ENCODE measurements at regions not wholly inside any gene's neighbourhood (a gene's known extent, or its start where the extent isn't known, plus 50 kb on each side); places are given as distances from the start of the nearest gene placed in this dataset.
A peak's percentile ranks its signal among the peaks of the same experiment; 100 is the strongest.

GRCh38 chr15:69744391-69745162 lies 292.0 kb downstream of the RPLP1 start:
- intact Hi-C loops (cut with micrococcal nuclease), result no loop called here
- Mint-ChIP-seq H3K27ac (no peak overlapping the region), H3K27me3 (peaks cover 16% of the 10 kb centered on the region), H3K9me3 (peaks cover 7% of the 10 kb centered on the region), H3K4me1 (ENCODE audit: low read depth) (peaks cover 28% of the 10 kb centered on the region), H3K4me3 (no peak overlapping the region), H3K36me3 (ENCODE audit: low read depth) (no peaks in the 10 kb centered on the region)

GRCh38 chr15:69747193-69747592 lies 294.6 kb downstream of the RPLP1 start:
- peaks cover 26% of the 10 kb centered on the region for H3K4me1 Mint-ChIP-seq (ENCODE audit: low read depth)

GRCh38 chr15:69748131-69748530 lies 295.5 kb downstream of the RPLP1 start:
- no peak overlapping the region for H3K4me3 Mint-ChIP-seq
- peaks cover 26% of the 10 kb centered on the region for H3K4me1 Mint-ChIP-seq (ENCODE audit: low read depth)
- H3K36me3 Mint-ChIP-seq (ENCODE audit: low read depth), result peaks cover 5% of the 10 kb centered on the region
- intact Hi-C loops (cut with micrococcal nuclease), result no loop called here
- peaks cover 12% of the 10 kb centered on the region for H3K27me3 Mint-ChIP-seq
- H3K9me3 Mint-ChIP-seq, result peaks cover 6% of the 10 kb centered on the region
- H3K27ac Mint-ChIP-seq, result no peak overlapping the region

More at GRCh38 chr15:69747193-69747592, 294.6 kb downstream of the RPLP1 start:
- Mint-ChIP-seq H3K27me3 (peaks cover 15% of the 10 kb centered on the region), H3K27ac (no peak overlapping the region), H3K9me3 (no peaks in the 10 kb centered on the region), H3K4me3 (no peak overlapping the region), H3K36me3 (ENCODE audit: low read depth) (no peaks in the 10 kb centered on the region)
- intact Hi-C loops (cut with micrococcal nuclease), result no loop called here

DNA sequence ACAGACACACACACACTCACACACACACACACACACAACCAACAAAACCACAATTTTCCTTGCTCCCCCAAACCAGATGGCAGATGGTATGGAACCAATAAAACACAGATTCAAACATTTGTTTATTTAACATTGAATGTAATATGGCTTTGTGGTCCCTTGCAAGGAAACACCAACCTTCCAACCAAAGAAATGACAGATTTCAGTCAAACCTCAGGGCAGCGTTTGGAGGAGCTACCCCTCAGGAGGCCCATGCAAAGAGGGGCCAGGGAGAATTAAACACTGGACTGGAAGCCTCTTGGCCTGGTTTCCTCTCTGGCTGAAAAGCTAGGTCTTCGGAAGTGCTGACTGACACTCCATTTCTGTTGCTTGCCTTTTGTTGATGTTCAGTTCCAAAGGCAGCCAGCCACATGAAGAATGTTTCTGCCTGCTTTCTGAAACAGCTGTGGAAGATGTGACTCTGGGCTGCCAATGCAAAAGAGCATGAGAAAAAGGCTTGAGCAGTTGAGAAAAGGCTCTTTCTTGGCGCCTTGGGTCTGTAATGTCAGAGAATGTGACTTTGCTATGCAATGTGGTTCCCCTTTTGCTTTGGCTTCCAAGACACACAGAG lies 296.1 kb downstream of the RPLP1 start:
- Mint-ChIP-seq H3K36me3 (ENCODE audit: low read depth) (peaks cover 7% of the 10 kb centered on the region), H3K4me3 (no peak overlapping the region), H3K27me3 (peaks cover 6% of the 10 kb centered on the region), H3K4me1 (ENCODE audit: low read depth) (peaks cover 29% of the 10 kb centered on the region), H3K27ac (no peak overlapping the region), H3K9me3 (peaks cover 11% of the 10 kb centered on the region)
- intact Hi-C loops (cut with micrococcal nuclease), result no loop called here

DNA sequence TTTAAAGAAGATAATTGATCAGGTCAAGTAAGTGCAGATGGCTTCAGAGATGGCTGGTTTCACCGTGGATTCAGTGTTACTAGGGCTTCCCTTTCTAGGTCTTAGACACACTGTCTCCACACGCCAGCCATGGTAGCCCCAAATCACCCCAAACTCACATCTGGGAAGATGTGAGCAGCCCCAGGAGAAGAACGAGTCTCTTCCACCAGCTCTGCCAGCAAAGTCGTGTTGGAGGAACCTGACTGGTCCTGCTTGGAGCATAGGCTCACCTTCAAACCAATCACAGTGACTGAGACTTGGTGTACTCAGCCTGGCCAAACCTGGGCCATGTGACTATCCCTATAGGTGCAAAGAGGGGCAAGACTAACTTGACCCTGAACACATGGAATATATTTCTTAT lies 296.7 kb downstream of the RPLP1 start:
- intact Hi-C loops (cut with micrococcal nuclease), result no loop called here
- H3K27ac Mint-ChIP-seq, result no peak overlapping the region
- H3K9me3 Mint-ChIP-seq, result peaks cover 11% of the 10 kb centered on the region
- peaks cover 29% of the 10 kb centered on the region for H3K4me1 Mint-ChIP-seq (ENCODE audit: low read depth)
- H3K4me3 Mint-ChIP-seq, result no peak overlapping the region
- H3K36me3 Mint-ChIP-seq (ENCODE audit: low read depth), result peaks cover 7% of the 10 kb centered on the region
- peaks cover 3% of the 10 kb centered on the region for H3K27me3 Mint-ChIP-seq

DNA sequence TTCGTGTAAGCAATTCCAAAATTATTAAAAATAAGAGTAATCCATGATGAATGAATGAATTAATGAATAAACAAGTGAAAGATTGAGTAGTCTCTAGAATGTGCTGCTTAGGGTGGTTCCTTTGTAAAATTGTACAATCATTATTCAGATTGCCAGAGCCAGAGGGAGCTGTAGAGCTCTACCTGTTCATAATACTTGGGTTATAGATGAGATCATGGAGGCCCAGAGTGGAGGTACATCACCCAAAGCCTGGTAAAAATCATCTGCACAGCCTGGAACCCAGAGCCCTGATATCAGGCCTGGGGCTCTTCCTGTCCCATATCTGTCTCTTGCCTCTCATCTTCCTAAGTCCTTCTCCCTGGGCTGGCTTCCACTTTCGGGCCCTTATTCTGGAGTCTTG lies 297.2 kb downstream of the RPLP1 start:
- Mint-ChIP-seq H3K4me3 (no peak overlapping the region), H3K36me3 (ENCODE audit: low read depth) (peaks cover 7% of the 10 kb centered on the region), H3K9me3 (peaks cover 11% of the 10 kb centered on the region), H3K27me3 (peaks cover 4% of the 10 kb centered on the region), H3K4me1 (ENCODE audit: low read depth) (peaks cover 29% of the 10 kb centered on the region), H3K27ac (no peak overlapping the region)
- intact Hi-C loops (cut with micrococcal nuclease), result no loop called here

GRCh38 chr15:69750253-69750652 lies 297.6 kb downstream of the RPLP1 start:
- peaks cover 11% of the 10 kb centered on the region for H3K9me3 Mint-ChIP-seq

DNA sequence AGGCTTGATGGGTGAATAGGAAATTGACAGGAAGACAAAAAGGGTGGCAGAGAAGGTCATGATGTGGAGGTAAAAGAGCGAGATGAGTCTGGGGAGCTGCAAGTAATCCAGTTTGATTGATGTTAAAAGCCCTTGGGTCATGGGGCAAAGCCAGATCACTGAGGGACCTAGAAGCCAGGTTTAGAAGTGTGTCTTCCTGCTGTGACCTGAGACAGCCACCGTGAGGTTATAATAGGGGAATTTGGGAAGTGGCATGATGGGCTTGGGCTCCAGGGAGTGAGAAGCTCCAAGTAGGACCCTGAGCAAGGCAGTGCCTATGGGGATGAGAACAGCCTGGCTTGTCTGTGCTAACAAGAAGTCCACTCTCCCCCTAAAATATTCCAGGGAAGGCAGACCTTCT lies 298.5 kb downstream of the RPLP1 start:
- H3K36me3 Mint-ChIP-seq (ENCODE audit: low read depth), result peaks cover 7% of the 10 kb centered on the region
- no peak overlapping the region for H3K4me3 Mint-ChIP-seq
- H3K27me3 Mint-ChIP-seq, result peaks cover 7% of the 10 kb centered on the region
- peaks cover 40% of the 10 kb centered on the region for H3K4me1 Mint-ChIP-seq (ENCODE audit: low read depth)
- intact Hi-C loops (cut with micrococcal nuclease), result no loop called here
- H3K9me3 Mint-ChIP-seq, result peaks cover 11% of the 10 kb centered on the region
- H3K27ac Mint-ChIP-seq, result no peak overlapping the region

More at GRCh38 chr15:69750253-69750652, 297.6 kb downstream of the RPLP1 start:
- no peak overlapping the region for H3K27ac Mint-ChIP-seq
- H3K27me3 Mint-ChIP-seq, result peaks cover 4% of the 10 kb centered on the region
- intact Hi-C loops (cut with micrococcal nuclease), result no loop called here
- H3K4me1 Mint-ChIP-seq (ENCODE audit: low read depth), result peaks cover 31% of the 10 kb centered on the region
- no peak overlapping the region for H3K4me3 Mint-ChIP-seq
- H3K36me3 Mint-ChIP-seq (ENCODE audit: low read depth), result peaks cover 7% of the 10 kb centered on the region

DNA sequence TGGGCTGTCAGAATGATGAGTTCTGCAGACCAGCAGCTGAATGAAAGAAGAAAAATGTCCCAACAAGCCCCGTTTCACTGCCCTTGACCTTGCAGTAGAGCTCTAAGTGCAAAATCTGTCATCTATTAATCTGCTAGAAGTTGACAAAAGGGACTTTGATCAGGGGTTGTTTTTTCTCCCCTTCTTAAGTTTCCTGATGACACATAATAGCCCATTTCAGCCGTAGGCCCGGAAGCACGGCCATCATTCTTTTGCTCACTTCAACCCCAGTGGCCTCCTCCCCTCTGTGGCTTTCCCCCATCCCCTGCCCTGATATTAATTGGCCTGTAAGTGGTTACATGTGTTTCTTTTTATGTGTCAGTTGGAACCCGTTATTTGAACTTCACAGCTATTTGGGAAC lies 298.9 kb downstream of the RPLP1 start:
- Mint-ChIP-seq H3K36me3 (ENCODE audit: low read depth) (peaks cover 7% of the 10 kb centered on the region), H3K27ac (no peak overlapping the region), H3K4me1 (ENCODE audit: low read depth) (peaks cover 44% of the 10 kb centered on the region), H3K9me3 (peaks cover 11% of the 10 kb centered on the region), H3K27me3 (peaks cover 7% of the 10 kb centered on the region), H3K4me3 (no peak overlapping the region)
- intact Hi-C loops (cut with micrococcal nuclease), result no loop called here

GRCh38 chr15:69753867-69754266 lies 301.2 kb downstream of the RPLP1 start:
- peaks cover 11% of the 10 kb centered on the region for H3K9me3 Mint-ChIP-seq
- peaks cover 7% of the 10 kb centered on the region for H3K36me3 Mint-ChIP-seq (ENCODE audit: low read depth)
- peaks cover 7% of the 10 kb centered on the region for H3K27me3 Mint-ChIP-seq
- H3K4me1 Mint-ChIP-seq (ENCODE audit: low read depth), result peaks cover 51% of the 10 kb centered on the region
- intact Hi-C loops (cut with micrococcal nuclease), result no loop called here
- H3K27ac Mint-ChIP-seq, result no peak overlapping the region
- H3K4me3 Mint-ChIP-seq, result no peak overlapping the region

- Mint-ChIP-seq H3K4me1 (ENCODE audit: low read depth) (peaks cover 51% of the 10 kb centered on the region), H3K9me3 (peaks cover 11% of the 10 kb centered on the region), H3K4me3 (no peak overlapping the region), H3K36me3 (ENCODE audit: low read depth) (peaks cover 7% of the 10 kb centered on the region), H3K27me3 (peaks cover 7% of the 10 kb centered on the region), H3K27ac (no peak overlapping the region)
- intact Hi-C loops (cut with micrococcal nuclease), result no loop called here
Observed at GRCh38 chr15:69754313-69754712, 301.7 kb downstream of the RPLP1 start.

GRCh38 chr15:69755551-69756310 lies 303.1 kb downstream of the RPLP1 start:
- Mint-ChIP-seq H3K27me3 (peaks cover 7% of the 10 kb centered on the region), H3K36me3 (ENCODE audit: low read depth) (peaks cover 7% of the 10 kb centered on the region), H3K9me3 (peaks cover 11% of the 10 kb centered on the region), H3K27ac (peak overlapping the region; percentile 68), H3K4me1 (ENCODE audit: low read depth) (peaks cover 63% of the 10 kb centered on the region), H3K4me3 (peak overlapping the region; percentile 28)
- intact Hi-C loops (cut with micrococcal nuclease), result no loop called here

- Mint-ChIP-seq H3K36me3 (ENCODE audit: low read depth) (peaks cover 7% of the 10 kb centered on the region), H3K9me3 (peaks cover 11% of the 10 kb centered on the region), H3K27ac (peak overlapping the region; percentile 68), H3K27me3 (peaks cover 7% of the 10 kb centered on the region), H3K4me1 (ENCODE audit: low read depth) (peaks cover 68% of the 10 kb centered on the region), H3K4me3 (no peak overlapping the region)
- intact Hi-C loops (cut with micrococcal nuclease), result no loop called here
Observed at GRCh38 chr15:69756440-69756839, 303.8 kb downstream of the RPLP1 start.

- peaks cover 7% of the 10 kb centered on the region for H3K36me3 Mint-ChIP-seq (ENCODE audit: low read depth)
- H3K9me3 Mint-ChIP-seq, result peaks cover 11% of the 10 kb centered on the region
- H3K27me3 Mint-ChIP-seq, result peaks cover 6% of the 10 kb centered on the region
- no peak overlapping the region for H3K4me3 Mint-ChIP-seq
- intact Hi-C loops (cut with micrococcal nuclease), result no loop called here
- H3K27ac Mint-ChIP-seq, result no peak overlapping the region
- peaks cover 73% of the 10 kb centered on the region for H3K4me1 Mint-ChIP-seq (ENCODE audit: low read depth)
Observed at GRCh38 chr15:69757186-69757585, 304.6 kb downstream of the RPLP1 start.

All from dendritic cell treated with granulocyte-macrophage colony-stimulating factor and Interleukin-4, amounts not matched to agents 40 ng/mL and 50 ng/mL, for 4 days (primary cell).